Left cardiac atrium (tissue), 4 donors: ENCODE measurements at regions not wholly inside any gene's neighbourhood (a gene's known extent, or its start where the extent isn't known, plus 50 kb on each side); places are given as distances from the start of the nearest gene placed in this dataset.

Source experiments
- ATAC-seq, 2 donors: fragments of 200-7000 bp; cut with Tn5 transposase; one replicate each; pipeline ENCODE4 v1.9.1; 2020; ENCODE audit warnings: mild to moderate bottlenecking in 2 of 2, moderate library complexity in 2 of 2
- DNase-seq: peaks from one replicate; pipeline ENCODE4 v3.0.0-alpha.2; 2020
- intact Hi-C, 2 donors: fragments of 100-400 bp; cut with DNase I; formaldehyde crosslinking; loops; one replicate each; pipeline versions ENCODE4 v1.14.1 to v1.15.1; 2022 to 2023
- donor health status: DM: no; HTN: yes; CAD: no.
- donor health status: DM: no; HTN: yes; CAD: no; lungs with severe emphysema.
- donor health status: DM: yes; HTN: yes; CAD: no.
- donor health status: Dilated cardiomyopathy.

- intact Hi-C loops, result no loop called here
- DNase-seq, result no peak
- no peak for ATAC-seq
Measured at GRCh38 chr22:48222742-48223487, 1460.5 kb downstream of the TBC1D22A start.

- intact Hi-C loops, result no loop called here
- DNase-seq, result no peak
- ATAC-seq, result no peak
Measured at GRCh38 chr22:48218889-48219420, 1456.5 kb downstream of the TBC1D22A start.

- no peak for ATAC-seq
- intact Hi-C loops, result no loop called here
- no peak for DNase-seq
Measured at GRCh38 chr22:48217596-48217995, 1455.1 kb downstream of the TBC1D22A start.

GRCh38 chr22:48212727-48213126 is 1450.3 kb downstream of the TBC1D22A start:
- ATAC-seq, result no peak
- intact Hi-C loops, result no loop called here
- DNase-seq, result no peak

GRCh38 chr22:48210812-48211211 is 1448.4 kb downstream of the TBC1D22A start:
- DNase-seq (no peak), ATAC-seq (no peak)
- intact Hi-C loops, result no loop called here

- ATAC-seq (no peak), DNase-seq (no peak)
- intact Hi-C loops, result no loop called here
Measured at GRCh38 chr22:48210198-48210580, 1447.7 kb downstream of the TBC1D22A start.

- no peak for ATAC-seq
- no peak for DNase-seq
Measured at GRCh38 chr22:48209473-48210197, 1447.2 kb downstream of the TBC1D22A start.

GRCh38 chr22:48208894-48209293 is 1446.4 kb downstream of the TBC1D22A start:
- intact Hi-C loops, result no loop called here
- DNase-seq (no peak), ATAC-seq (no peak)

More at GRCh38 chr22:48209473-48210197, 1447.2 kb downstream of the TBC1D22A start:
- intact Hi-C loops, result no loop called here

- DNase-seq (no peak), ATAC-seq (no peak)
- intact Hi-C loops, result no loop called here
Measured at GRCh38 chr22:48207919-48208535, 1445.6 kb downstream of the TBC1D22A start.

GRCh38 chr22:48205790-48206189 is 1443.3 kb downstream of the TBC1D22A start:
- intact Hi-C loops, result no loop called here
- DNase-seq (no peak), ATAC-seq (no peak)

GRCh38 chr22:48205161-48205560 is 1442.7 kb downstream of the TBC1D22A start:
- intact Hi-C loops, result no loop called here
- DNase-seq (no peak), ATAC-seq (no peak)

GRCh38 chr22:48204296-48204695 is 1441.8 kb downstream of the TBC1D22A start:
- intact Hi-C loops, result no loop called here
- DNase-seq (no peak), ATAC-seq (no peak)

- ATAC-seq (no peak), DNase-seq (no peak)
- intact Hi-C loops, result no loop called here
Measured at GRCh38 chr22:48199667-48200066, 1437.2 kb downstream of the TBC1D22A start.

- DNase-seq (no peak), ATAC-seq (no peak)
- intact Hi-C loops, result no loop called here
Measured at GRCh38 chr22:48198489-48199459, 1436.3 kb downstream of the TBC1D22A start.

- DNase-seq (no peak), ATAC-seq (no peak)
- intact Hi-C loops, result no loop called here
Measured at GRCh38 chr22:48197189-48197690, 1434.8 kb downstream of the TBC1D22A start.

GRCh38 chr22:48192920-48193319 is 1430.5 kb downstream of the TBC1D22A start:
- ATAC-seq (no peak), DNase-seq (no peak)
- intact Hi-C loops, result no loop called here

- ATAC-seq (no peak), DNase-seq (no peak)
- intact Hi-C loops, result no loop called here
Measured at GRCh38 chr22:48192071-48192470, 1429.6 kb downstream of the TBC1D22A start.

GRCh38 chr22:48188231-48188721 is 1425.8 kb downstream of the TBC1D22A start:
- DNase-seq, result no peak
- intact Hi-C loops, result no loop called here
- ATAC-seq, result no peak

- ATAC-seq (no peak), DNase-seq (no peak)
- intact Hi-C loops, result no loop called here
Measured at GRCh38 chr22:48187356-48187755, 1424.9 kb downstream of the TBC1D22A start.
